ENCODE measurements at regions not wholly inside any gene's neighbourhood (a gene's known extent, or its start where the extent isn't known, plus 50 kb on each side); places are given as distances from the start of the nearest gene placed in this dataset.

DNA sequence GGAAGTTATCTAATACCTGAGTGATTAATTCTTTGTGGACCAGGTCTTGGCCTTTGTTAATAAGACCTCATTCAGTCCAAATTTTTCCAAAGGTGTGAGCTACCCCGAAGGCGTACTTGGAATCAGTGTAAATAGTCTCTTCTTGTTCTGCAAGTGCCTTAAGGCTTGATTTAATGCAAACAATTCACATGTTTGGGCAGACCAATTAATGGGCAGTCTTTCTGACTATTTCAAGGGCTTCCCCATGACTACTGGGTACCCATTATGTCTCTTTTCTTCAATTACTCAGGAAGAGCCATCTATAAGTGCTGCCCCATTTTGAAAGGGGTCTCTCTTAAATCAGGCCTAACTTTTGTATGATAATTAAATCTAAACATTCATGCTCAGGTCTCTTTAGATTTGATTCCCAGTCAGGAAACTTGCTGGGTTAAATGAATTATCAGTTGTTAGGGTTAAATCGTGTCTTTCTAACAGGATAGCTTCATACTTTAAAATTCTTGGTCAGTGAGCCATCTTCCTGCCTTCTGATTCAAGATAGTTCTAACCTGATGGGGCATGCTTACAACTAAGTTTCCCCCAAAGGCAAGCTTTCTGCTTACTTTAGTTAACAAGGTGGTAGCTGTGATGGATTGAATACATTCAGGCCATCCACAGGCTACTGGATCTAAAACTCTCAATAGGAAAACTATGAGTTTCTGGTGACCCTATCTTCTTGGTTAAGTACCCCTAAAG is 179.6 kb downstream of the CCNG2 start:
- DNase-seq (ENCODE audit: low spot score): no peak
- Histone ChIP-seq H3K4me3 (no peak overlapping the region), H3K36me3 (no peaks in the 10 kb centered on the region), H3K27me3 (no peaks in the 10 kb centered on the region), H3K27ac (no peak overlapping the region), H3K4me1 (no peaks in the 10 kb centered on the region), H3K9me3 (peaks cover 3 to 26% of the 10 kb centered on the region in 2 donors)
- TF ChIP-seq, protein P1, sequence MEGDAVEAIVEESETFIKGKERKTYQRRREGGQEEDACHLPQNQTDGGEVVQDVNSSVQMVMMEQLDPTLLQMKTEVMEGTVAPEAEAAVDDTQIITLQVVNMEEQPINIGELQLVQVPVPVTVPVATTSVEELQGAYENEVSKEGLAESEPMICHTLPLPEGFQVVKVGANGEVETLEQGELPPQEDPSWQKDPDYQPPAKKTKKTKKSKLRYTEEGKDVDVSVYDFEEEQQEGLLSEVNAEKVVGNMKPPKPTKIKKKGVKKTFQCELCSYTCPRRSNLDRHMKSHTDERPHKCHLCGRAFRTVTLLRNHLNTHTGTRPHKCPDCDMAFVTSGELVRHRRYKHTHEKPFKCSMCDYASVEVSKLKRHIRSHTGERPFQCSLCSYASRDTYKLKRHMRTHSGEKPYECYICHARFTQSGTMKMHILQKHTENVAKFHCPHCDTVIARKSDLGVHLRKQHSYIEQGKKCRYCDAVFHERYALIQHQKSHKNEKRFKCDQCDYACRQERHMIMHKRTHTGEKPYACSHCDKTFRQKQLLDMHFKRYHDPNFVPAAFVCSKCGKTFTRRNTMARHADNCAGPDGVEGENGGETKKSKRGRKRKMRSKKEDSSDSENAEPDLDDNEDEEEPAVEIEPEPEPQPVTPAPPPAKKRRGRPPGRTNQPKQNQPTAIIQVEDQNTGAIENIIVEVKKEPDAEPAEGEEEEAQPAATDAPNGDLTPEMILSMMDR (IDR thresholded peaks at IDR 0.05): no peak

DNA sequence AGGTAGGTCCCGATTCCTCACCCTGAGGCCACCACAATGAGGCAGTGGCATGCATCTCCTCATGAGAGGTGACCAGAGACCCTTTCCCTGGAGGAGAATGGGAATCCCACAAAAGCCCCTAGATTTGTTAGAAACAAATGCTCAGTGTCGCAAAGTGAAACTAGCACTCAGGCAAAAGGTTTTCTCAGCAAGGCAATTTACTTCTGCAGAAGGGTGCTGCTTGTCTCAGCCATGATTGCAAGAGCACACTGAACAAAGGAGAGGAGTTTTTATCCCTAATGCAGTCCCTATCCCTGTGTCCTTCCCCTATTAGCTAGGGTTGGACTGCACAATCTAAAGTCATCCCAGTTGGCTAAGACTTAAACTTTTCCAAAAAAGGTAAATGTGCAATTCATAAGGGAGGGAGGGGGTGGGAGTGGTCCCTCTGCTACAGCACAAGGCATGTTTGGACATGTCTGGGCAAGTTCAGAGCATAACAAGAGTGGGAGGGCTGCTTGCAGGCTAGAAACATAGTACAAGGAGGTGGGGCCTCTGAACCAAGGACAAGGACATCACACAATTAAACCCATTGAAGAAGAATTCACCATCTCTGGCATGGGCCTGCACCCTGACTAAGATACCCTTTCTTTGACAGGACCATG is 185.3 kb downstream of the CCNG2 start:
- no peaks in the 10 kb centered on the region for H3K27me3 ChIP-seq

DNA sequence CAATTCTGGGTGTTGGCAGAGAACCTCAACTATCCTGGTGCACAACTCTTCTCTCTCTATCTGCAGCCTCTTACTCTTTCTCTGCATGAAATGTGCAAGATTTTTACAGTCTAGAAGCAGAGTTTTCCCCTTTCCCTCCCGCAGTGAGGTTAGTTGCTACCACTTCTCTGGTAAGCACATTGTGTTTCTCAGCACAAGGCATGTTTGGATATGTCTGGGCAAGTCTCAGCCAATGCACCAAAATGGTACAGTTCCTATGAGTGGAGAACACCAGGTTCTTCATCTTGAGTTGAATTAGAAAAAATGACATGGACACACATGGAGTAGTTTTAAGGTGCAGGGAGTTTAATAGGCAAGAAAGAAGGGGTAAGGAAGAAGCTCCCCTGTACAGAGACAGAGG is 187.0 kb downstream of the CCNG2 start:
- H3K27me3 ChIP-seq: no peaks in the 10 kb centered on the region
- H3K36me3 ChIP-seq: no peaks in the 10 kb centered on the region
- H3K4me3 ChIP-seq: no peak overlapping the region
- H3K9me3 ChIP-seq: peaks cover 0 to 18% of the 10 kb centered on the region in 2 donors
- no peak overlapping the region for H3K27ac ChIP-seq
- no peaks in the 10 kb centered on the region for H3K4me1 ChIP-seq
- no peak for DNase-seq (ENCODE audit: low spot score)
- TF ChIP-seq, protein P1 (IDR thresholded peaks at IDR 0.05): no peak

More for the DNA sequence above, 185.3 kb downstream of the CCNG2 start:
- Histone ChIP-seq H3K9me3 (peaks cover 0 to 18% of the 10 kb centered on the region in 2 donors), H3K36me3 (no peaks in the 10 kb centered on the region), H3K27ac (no peak overlapping the region), H3K4me1 (no peaks in the 10 kb centered on the region), H3K4me3 (no peak overlapping the region)
- TF ChIP-seq, protein P1 (IDR thresholded peaks at IDR 0.05): no peak
- no peak for DNase-seq (ENCODE audit: low spot score)

DNA sequence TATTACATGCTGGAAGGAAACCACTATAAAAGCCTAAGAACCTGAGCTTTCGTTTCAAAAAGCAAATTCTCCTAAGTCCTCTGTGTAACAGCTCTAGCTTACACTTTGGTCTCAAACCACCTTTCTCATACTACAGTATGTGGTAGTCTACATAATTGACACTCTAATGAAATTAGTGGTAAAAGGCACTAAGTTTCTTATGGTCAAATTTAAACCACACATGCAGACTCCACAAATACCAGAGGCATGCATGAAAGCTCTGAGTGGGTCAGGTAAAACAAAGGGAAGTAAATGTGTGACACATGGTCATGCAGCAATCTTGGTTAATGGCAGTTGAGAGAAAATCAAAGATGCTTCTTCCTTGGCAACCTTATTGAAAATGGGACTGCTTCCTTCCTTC is 187.8 kb downstream of the CCNG2 start:
- TF ChIP-seq, protein P1 (IDR thresholded peaks at IDR 0.05): no peak
- H3K27ac ChIP-seq: no peak overlapping the region
- H3K36me3 ChIP-seq: no peaks in the 10 kb centered on the region
- DNase-seq (ENCODE audit: low spot score): no peak
- H3K4me1 ChIP-seq: no peaks in the 10 kb centered on the region
- H3K9me3 ChIP-seq: peaks cover 0 to 18% of the 10 kb centered on the region in 2 donors
- no peak overlapping the region for H3K4me3 ChIP-seq
- no peaks in the 10 kb centered on the region for H3K27me3 ChIP-seq

DNA sequence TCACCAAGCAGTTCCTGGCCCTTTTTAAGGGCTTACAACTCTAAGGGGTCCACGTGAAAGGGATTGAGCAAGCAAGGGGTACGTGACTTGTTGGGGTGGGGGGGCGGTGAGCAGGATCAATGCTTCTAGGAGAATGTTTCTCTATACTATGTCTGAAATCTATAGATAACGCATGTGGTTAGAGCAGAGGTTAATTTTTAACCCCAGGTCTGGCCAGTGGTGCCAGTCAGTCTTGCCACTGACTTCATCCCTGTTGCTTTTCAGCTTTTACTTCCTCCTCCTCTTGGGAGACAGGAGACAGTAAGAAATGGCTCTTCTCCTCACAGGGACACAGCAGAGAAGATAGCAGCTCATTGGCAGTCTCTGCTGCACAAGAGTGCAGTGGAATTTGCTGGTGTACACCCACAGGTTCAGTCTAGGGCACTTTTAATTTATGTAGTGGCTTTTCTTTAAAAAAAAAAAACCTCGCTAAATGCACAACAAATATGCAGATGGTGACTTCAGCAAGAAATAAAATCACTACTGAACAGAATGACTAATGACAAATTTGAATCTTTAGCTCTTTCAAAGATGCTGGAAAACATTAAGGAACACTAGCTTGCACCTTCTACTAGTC is 190.5 kb downstream of the CCNG2 start:
- no peaks in the 10 kb centered on the region for H3K4me1 ChIP-seq
- TF ChIP-seq, protein P1 (IDR thresholded peaks at IDR 0.05): no peak

More for the DNA sequence above, 190.5 kb downstream of the CCNG2 start:
- Histone ChIP-seq H3K4me3 (no peak overlapping the region), H3K9me3 (peaks cover 0 to 6% of the 10 kb centered on the region in 2 donors), H3K36me3 (no peaks in the 10 kb centered on the region), H3K27ac (no peak overlapping the region), H3K27me3 (no peaks in the 10 kb centered on the region)
- DNase-seq (ENCODE audit: low spot score): no peak

Data from right atrium auricular region (tissue), 2 donors.